Hematopoietic multipotent progenitor cell treated with erythropoietin and hydrocortisone succinate and interleukin-3 and kit ligand, for 15 days (in vitro differentiated cells): ENCODE measurements at regions not wholly inside any gene's neighbourhood (a gene's known extent, or its start where the extent isn't known, plus 50 kb on each side); places are given as distances from the start of the nearest gene placed in this dataset.

ENCODE experiments used
- DNase-seq: peaks from one replicate; pipeline ENCODE4 v3.0.0-alpha.2; 2015; ENCODE audit warnings: low spot score

DNA sequence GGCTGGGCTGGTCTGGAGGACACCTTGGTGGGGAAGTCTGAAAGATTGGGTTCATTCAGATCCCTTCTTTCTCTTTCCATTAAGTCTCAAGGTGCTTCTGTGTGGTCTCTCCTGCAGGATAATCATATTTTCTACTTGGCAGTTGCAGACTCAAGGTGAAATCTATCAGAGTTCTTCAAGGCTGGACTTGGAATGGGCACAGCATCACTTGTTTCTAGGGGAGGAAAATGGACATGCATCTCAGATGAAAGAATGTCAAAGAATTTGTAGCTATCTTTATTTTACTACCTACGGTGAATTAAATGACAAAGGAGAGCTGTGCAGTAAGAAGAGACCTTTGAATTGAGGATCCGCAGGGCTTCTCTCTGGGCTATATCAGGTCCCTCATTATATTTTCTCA is 69.8 kb upstream of the PAPPA start:
- DNase-seq = no peak

DNA sequence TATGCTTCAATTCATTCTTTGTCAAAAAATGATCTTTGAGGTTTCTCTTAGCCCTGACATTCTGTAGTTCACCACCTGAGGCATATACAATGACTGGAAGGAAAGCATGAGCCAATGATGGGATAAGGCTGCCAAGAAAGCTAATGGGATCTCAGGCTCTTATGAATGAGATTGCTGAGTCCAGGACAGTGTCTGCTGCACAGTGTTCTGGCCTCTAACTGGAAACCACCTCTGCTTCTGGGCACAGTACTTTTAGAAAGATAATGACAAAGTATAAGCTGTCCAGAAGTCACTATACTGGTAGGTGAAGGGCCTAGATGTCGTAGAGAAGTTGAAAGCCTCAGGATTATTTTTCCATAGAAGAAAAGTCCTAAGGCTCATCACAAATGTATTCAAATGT is 69.1 kb upstream of the PAPPA start:
- DNase-seq = no peak

DNA sequence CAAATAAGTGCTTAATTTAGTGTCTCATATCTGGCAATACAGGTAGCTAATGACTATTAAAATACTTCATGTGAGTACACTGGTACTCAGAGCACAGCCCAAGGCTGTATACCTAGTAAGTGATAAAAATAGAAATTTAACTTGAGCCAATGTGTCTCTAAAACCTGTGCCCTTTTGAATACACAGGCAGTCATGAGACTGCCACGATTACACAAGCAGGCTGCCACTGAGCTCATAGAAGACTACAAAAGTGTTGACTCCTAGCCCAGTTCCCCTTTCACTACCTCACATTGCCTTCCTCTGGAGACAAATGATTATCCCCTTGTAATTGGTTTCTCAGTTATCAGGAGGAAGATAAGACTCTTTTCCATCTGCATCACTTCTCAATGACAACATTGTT is 66.3 kb upstream of the PAPPA start:
- DNase-seq = no peak

DNA sequence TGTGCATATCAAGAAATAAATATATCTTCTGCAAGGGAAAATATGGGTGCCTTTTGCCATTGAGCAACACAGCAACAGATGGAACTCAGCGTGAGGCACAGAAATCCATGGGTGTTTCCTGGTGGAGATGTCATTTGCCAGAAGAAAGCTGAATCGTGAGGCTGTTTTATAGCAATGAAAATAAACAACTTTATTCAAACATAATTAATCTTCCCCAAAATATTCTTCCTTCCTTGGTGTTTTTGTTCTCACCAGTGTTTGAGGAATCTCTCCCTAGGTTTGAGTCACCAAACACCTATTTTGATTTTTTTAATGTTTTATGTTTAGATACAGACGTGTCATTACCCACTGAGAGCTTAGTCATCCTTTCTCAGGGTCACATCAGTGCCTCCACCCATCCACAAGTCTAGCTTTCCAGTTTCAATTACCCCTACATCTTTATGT is 65.8 kb upstream of the PAPPA start:
- no peak for DNase-seq

DNA sequence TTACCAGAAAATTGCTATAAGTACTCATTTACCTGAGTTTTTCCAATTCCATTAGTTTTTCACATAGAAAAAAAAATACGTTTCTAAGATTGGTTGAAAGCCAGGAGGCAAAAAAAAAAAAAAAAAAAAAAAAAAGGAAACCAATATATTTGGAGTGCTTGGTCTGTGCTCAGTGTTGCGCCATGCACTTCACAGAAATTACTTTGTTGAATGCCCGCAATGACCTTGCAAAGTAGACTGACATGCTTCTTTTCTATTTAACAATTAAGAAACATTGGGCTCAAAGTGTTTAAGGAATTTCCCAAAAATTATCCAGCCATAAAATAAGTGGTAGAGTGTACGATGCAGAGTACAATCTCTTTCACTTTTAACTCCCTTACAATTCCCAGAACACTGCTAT is 65.2 kb upstream of the PAPPA start:
- DNase-seq = no peak

DNA sequence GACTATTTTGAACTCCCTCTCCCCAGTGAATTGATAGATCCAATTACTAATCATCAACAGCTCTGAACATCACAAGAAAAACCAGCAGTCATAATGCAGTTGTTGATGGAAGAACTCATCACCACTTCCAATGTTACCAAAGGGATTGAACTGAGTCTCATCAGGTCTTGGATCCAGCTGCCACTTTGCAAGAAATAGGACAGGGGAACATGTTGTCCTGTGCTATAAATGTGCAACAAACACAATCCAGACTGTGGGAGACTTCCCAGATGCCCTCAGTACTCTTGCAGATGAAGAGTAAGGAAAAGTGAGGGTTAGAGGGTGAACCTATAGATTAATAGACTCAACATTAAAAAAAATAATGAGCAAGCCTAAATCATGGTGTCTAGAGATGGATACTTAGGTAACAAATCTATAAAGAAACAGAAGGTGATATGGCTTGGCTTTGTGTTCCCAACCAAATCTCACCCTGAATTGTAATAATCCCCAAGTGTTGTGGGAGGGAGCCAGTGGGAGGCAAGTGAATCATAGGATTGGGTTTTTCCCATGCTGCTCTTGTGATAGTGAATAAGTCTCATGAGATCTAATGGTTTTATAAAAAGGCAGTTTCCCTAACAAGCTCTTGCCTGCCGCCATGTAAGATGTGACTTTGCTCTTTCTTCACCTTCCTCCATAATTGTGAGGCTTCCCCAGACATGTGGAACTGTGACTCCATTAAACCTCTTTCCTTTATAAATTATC is 63.4 kb upstream of the PAPPA start:
- DNase-seq = no peak

DNA sequence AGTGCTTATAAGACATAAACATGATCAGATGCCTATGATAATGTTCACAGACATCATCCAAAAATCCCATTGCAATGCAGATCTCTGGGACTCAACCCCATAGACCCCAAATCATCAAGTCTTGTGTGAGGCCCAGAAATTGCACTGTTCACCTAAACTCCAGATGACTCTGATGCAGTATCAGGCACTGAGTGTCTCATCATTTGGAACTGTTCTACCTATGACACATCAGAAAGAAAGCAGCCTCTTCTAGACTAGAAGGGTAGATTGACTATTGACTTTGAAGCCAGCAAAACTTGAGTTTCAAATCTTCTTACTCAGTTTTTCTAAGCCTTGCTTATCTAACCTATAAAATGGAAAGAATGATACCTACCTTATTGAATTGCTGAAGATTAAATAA is 58.7 kb upstream of the PAPPA start:
- no peak for DNase-seq

DNA sequence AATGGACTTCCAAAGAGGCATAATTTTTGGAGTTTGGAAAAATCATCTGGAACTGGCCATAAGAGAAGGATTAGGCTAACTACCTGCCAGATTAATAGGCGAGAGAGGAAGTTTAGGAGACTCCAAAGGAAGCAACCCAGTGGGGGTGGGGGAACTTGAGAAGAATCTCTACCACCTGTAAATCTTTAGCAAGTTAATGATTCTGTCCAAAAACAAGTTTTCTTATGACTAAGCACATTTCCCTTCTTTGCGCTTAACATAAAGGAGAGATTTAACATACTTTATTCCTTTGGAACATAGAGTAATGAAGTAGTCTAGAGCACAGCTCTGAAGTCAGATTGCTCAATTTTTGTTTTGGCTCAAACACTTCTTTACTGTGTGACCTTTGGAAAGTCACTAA is 58.2 kb upstream of the PAPPA start:
- no peak for DNase-seq

DNA sequence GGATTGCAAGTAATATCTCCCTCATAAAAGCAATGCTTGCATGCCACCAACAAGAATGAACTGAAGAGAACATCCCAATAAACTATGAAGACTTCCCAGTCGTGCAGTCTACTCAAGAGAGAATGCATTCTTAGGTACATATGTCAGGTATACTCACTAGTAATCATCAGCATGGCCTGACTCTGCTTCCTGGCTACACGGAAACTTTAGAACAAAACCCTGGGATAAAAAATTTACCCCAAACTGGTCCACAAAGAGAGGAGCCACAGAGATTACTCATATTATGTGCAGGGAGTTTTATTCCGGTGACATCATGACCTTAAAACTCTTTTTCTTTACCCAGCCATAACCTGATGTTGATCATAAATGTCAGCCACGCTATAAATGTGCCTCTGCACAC is 57.5 kb upstream of the PAPPA start:
- no peak for DNase-seq

DNA sequence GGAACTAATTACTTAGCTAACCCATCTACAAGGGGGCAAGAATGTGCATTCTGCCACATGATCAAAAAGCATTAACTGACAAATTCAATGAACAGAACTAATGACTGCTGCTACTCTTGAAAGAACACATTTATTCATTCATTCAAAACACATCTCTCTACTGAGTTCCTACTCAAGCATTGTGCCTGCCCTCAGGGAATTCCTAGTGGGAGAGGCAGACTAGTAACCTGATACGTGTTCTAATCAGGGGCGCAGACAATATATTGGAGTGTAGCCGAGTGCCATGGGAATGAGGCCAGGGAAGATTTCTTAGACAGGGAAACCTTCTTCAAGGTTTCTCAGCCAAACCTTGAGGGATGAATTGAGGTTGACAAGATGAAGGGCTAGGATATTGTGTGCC is 56.7 kb upstream of the PAPPA start:
- no peak for DNase-seq

DNA sequence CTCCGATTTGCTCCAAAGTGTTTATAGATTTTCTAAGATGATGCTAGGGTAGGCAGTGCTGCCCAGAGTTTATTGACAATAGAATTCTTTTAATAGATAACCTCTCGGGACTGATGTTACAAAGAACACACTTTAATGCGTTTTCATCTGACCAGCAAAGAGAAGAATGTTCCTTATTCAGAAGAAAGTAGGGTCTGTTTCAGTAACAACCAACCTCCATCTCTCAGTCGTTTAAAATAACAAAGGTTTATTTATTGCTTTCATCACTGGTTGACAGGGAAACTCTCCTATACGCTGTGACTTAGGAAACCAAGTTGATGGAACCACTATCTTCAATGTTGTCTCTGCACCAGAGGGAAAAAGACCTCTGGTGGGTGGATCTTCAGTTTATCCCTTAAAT is 55.1 kb upstream of the PAPPA start:
- no peak for DNase-seq

DNA sequence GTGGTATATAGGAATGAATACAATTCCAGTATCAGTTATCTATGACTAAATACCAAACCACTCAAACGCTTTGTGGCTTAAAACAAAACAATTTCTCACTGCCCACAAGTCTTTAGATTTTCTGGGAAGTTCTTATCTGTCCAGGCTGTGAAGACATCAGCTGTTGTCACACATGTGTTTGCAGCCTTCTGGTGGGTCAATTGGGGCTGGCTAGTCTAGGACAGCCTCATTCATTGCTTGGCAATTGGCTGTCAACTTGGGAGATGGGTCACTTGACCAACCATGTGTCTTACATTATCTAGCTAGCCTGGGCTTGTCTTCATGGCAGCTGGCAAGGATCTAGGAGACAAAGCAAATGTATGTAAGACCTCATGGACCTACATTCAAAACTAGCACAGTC is 53.8 kb upstream of the PAPPA start:
- DNase-seq = no peak

DNA sequence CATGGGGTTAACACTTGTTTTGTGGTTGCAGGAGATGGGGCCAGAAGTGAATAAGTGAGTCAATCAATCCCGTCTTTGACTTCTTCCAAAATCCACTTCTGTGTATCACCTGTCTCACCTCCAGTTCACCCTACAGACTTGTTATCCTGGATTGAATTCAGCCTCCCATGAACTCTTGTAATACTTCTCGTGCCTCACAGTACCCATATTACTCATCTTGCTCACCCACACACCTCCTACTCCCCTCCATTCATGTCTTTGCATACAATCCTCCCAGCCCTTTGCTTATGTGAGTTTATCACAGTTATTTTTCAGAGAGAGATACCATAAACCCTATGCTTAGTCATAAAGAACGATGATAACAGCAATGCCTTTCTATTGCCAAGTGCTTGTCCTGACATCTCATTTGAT is 52.9 kb upstream of the PAPPA start:
- no peak for DNase-seq

DNA sequence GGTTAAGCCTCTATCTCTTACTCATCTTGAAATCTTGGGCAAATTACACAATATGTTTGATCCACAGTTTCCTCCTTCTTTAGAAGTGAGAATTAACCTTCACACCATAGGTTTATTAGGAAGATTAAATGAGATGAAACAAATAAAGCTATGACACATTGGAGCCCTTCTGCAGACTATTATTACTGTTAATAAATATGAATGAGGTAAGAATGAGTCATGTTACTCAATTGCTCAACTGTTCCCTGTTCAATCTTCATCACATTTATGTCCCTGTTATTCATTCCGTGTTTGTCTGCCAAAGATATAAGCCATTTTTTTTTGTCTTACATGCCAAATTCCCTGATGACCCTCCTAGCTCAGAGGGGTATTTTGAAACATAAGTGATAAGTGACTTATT is 52.1 kb upstream of the PAPPA start:
- no peak for DNase-seq

DNA sequence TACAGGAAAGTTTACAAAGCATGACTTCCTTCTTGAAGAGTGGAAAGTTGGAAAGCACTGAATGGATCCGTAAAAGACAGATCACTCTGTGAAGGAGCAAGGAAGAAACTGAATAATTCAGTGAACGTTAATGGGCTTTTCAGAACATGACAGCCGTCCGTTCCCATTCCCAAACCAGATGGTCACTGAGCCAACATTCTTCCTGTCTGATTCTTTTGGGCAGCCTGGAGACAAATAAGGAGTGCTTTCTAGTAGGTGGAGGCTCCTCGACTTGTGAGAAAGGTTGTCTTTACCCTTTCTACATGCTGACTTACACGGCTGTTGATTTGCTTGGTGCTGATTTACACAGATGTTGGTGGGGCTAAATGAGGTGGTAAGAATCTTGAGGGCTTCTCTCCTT is 51.0 kb upstream of the PAPPA start:
- DNase-seq = no peak
